SK-N-SH treated with all-trans-retinoic acid at 6 μM for 48 hours (cell line): ENCODE measurements at regions not wholly inside any gene's neighbourhood (a gene's known extent, or its start where the extent isn't known, plus 50 kb on each side); places are given as distances from the start of the nearest gene placed in this dataset.

Source experiments
- CREB5 ChIP-seq: fragments of 250-450 bp; sonication (Bioruptor Pico); IDR thresholded peaks from 2 replicates; pipeline ENCODE4 v1.5.1; 2020; ENCODE audit warnings: low read depth, mild to moderate bottlenecking, moderate library complexity
- GLIS3 ChIP-seq: fragments of 250-450 bp; sonication (Bioruptor Pico); IDR thresholded peaks from 2 replicates; pipeline ENCODE4 v1.5.0; 2020; ENCODE audit warnings: mild to moderate bottlenecking, moderate library complexity
- OSR1 ChIP-seq: fragments of 250-450 bp; sonication (Bioruptor Pico); IDR thresholded peaks from 2 replicates; pipeline ENCODE4 v1.8.0; 2022; ENCODE audit warnings: moderate library complexity, mild to moderate bottlenecking, inconsistent platforms
- PATZ1 ChIP-seq: fragments of 250-450 bp; sonication (Bioruptor Pico); IDR thresholded peaks from 2 replicates; pipeline ENCODE4 v1.8.0; 2020; ENCODE audit warnings: mild to moderate bottlenecking, moderate library complexity, borderline replicate concordance
- TOX ChIP-seq: fragments of 250-450 bp; sonication (Bioruptor Pico); IDR thresholded peaks from 2 replicates; pipeline ENCODE4 v1.8.0; 2021; ENCODE audit warnings: mild to moderate bottlenecking, moderate library complexity, borderline replicate concordance
- ZC3H10 ChIP-seq: fragments of 250-450 bp; sonication (Bioruptor Pico); IDR thresholded peaks from 2 replicates; pipeline ENCODE4 v1.5.1; 2021; ENCODE audit warnings: mild to moderate bottlenecking, moderate library complexity
- ZFP3 ChIP-seq: fragments of 250-450 bp; sonication (Bioruptor Pico); IDR thresholded peaks from 2 replicates; pipeline ENCODE4 v1.5.0; 2020; ENCODE audit warnings: mild to moderate bottlenecking, moderate library complexity
- ZFP30 ChIP-seq: fragments of 450-650 bp; formaldehyde crosslinking; IDR thresholded peaks from 2 replicates; pipeline ENCODE4 v1.5.0; 2022; ENCODE audit warnings: mild to moderate bottlenecking, moderate library complexity
- ZNF70 ChIP-seq: fragments of 450-650 bp; formaldehyde crosslinking; IDR thresholded peaks from 2 replicates; pipeline ENCODE4 v1.5.0; 2020; ENCODE audit warnings: mild to moderate bottlenecking, moderate library complexity
- ZNF8 ChIP-seq: fragments of 450-650 bp; formaldehyde crosslinking; IDR thresholded peaks from 2 replicates; pipeline ENCODE4 v1.5.0; 2020; ENCODE audit warnings: mild to moderate bottlenecking, moderate library complexity

- no peak for TF ChIP-seq ZC3H10 (CRISPR knock-in tag)
- no peak for TF ChIP-seq ZFP30 (CRISPR knock-in tag)
- TF ChIP-seq CREB5 (CRISPR knock-in tag): no peak
- TF ChIP-seq ZNF8 (CRISPR knock-in tag): no peak
- TF ChIP-seq PATZ1 (CRISPR knock-in tag): no peak
- no peak for TF ChIP-seq OSR1
- no peak for TF ChIP-seq GLIS3 (CRISPR knock-in tag)
- no peak for TF ChIP-seq ZNF70 (CRISPR knock-in tag)
- no peak for TF ChIP-seq ZFP3
- no peak for TF ChIP-seq TOX (CRISPR knock-in tag)
Observed at GRCh38 chr4:27081675-27082586, 221.3 kb downstream of the STIM2 start.
